H1 (cell line): ENCODE measurements at regions not wholly inside any gene's neighbourhood (a gene's known extent, or its start where the extent isn't known, plus 50 kb on each side); places are given as distances from the start of the nearest gene placed in this dataset.

Experiments
- CTCF ChIA-PET: fragments of 300-600 bp; sonication (Branson Sonifier 250); formaldehyde crosslinking; loops from one replicate; lab custom pipeline; 2021; ENCODE audit not compliant: partially characterized antibody; lab: Charles Lee
- POLR2A ChIA-PET: fragments of 300-600 bp; sonication (Branson Sonifier 250); formaldehyde crosslinking; loops from one replicate; lab custom pipeline; 2021; ENCODE audit warnings: inconsistent platforms; ENCODE audit not compliant: partially characterized antibody; lab: Charles Lee
- DNase-seq, 2 experiments: peaks; one replicate each; pipeline versions ENCODE4 v3.0.0 to v3.0.0-alpha.2; 2010 to 2022; ENCODE audit warnings: low spot score in 2 of 2, low read depth in 1 of 2, mixed read lengths in 1 of 2
- FAIRE-seq: peaks from 2 replicates; lab custom pipeline; 2011; peaks lifted over from hg19 to GRCh38; lab: Jason Lieb, UNC
- H2AFZ ChIP-seq: 2 replicates; pipeline ENCODE4 v1.8.1; 2012; ENCODE audit warnings: low read length, inconsistent platforms
- H2AK5ac ChIP-seq: 2 replicates; pipeline ENCODE4 v1.6.1; 2013; ENCODE audit warnings: low read depth, low read length
- H2BK120ac ChIP-seq: replicated peaks from 2 replicates; pipeline ENCODE3; 2013; ENCODE audit warnings: low read depth, low read length, inconsistent platforms
- H2BK12ac ChIP-seq: 2 replicates; pipeline ENCODE4 v1.6.1; 2013; ENCODE audit warnings: low read depth, low read length
- H2BK15ac ChIP-seq: 2 replicates; pipeline ENCODE4 v1.6.1; 2013; ENCODE audit warnings: low read length
- H2BK20ac ChIP-seq: 2 replicates; pipeline ENCODE4 v1.6.1; 2013; ENCODE audit warnings: low read length
- H2BK5ac ChIP-seq: 2 replicates; pipeline ENCODE4 v1.6.1; 2013; ENCODE audit warnings: low read depth, low read length
- H3K14ac ChIP-seq: 2 replicates; pipeline ENCODE4 v1.6.1; 2013; ENCODE audit warnings: inconsistent platforms; ENCODE audit not compliant: insufficient read length
- H3K18ac ChIP-seq: 2 replicates; pipeline ENCODE4 v1.6.1; 2013; ENCODE audit warnings: low read length; ENCODE audit errors: extremely low read depth
- H3K23ac ChIP-seq: 2 replicates; pipeline ENCODE4 v1.6.1; 2013; ENCODE audit warnings: inconsistent platforms; ENCODE audit not compliant: insufficient read length
- H3K23me2 ChIP-seq: 2 replicates; pipeline ENCODE4 v1.6.1; 2013; ENCODE audit warnings: low read depth, low read length
- H3K27ac ChIP-seq: 2 replicates; pipeline ENCODE4 v1.6.1; 2011; ENCODE audit warnings: low read depth, low read length, inconsistent platforms
- H3K27me3 ChIP-seq, 4 experiments: replicated peaks in 1 of 4; 1 replicate in 1 of 4; 2 replicates in 3 of 4; pipeline versions ENCODE4 v1.6.1 to v1.8.1; 2011 to 2013; ENCODE audit warnings: low read length in 3 of 4, mild to moderate bottlenecking in 3 of 4, inconsistent platforms in 2 of 4, mixed read lengths in 2 of 4, moderate library complexity in 1 of 4; ENCODE audit not compliant: control insufficient read depth in 3 of 4, insufficient read depth in 3 of 4; ENCODE audit errors: extremely low read depth in 1 of 4
- H3K36me3 ChIP-seq, 4 experiments: 2 replicates each; pipeline versions ENCODE4 v1.6.1 to v1.8.1; 2011 to 2013; ENCODE audit warnings: mild to moderate bottlenecking in 4 of 4, low read length in 3 of 4, moderate library complexity in 2 of 4, control low read depth in 1 of 4, inconsistent platforms in 1 of 4; ENCODE audit not compliant: insufficient read depth in 4 of 4, control insufficient read depth in 2 of 4
- H3K4ac ChIP-seq: replicated peaks from 2 replicates; pipeline ENCODE3; 2013; ENCODE audit warnings: low read length, low read depth, mixed read lengths, inconsistent platforms; ENCODE audit not compliant: insufficient read length
- H3K4me1 ChIP-seq, 4 experiments: replicated peaks in 1 of 4; 1 replicate in 1 of 4; 2 replicates in 3 of 4; pipeline versions ENCODE4 v1.6.1 to v1.8.1; 2011 to 2013; ENCODE audit warnings: low read length in 3 of 4, inconsistent platforms in 2 of 4, mixed read lengths in 1 of 4; ENCODE audit not compliant: insufficient read depth in 4 of 4, control insufficient read depth in 3 of 4
- H3K4me2 ChIP-seq, 2 experiments: 2 replicates each; pipeline versions ENCODE4 v1.6.1 to v1.8.1; 2011 to 2013; ENCODE audit warnings: low read depth in 2 of 2, low read length in 2 of 2, control low read depth in 1 of 2, inconsistent platforms in 1 of 2, mild to moderate bottlenecking in 1 of 2; ENCODE audit not compliant: insufficient read depth in 1 of 2
- H3K4me3 ChIP-seq, 4 experiments: fragments of 200-600, 300-600 bp in 1 of 4; sonication (generic), shearing (Covaris generic), sonication (Bioruptor Twin) in 1 of 4; 2 replicates each; pipeline versions ENCODE4 v1.5.1 to v1.8.1; 2011 to 2016; ENCODE audit warnings: low read length in 4 of 4, low read depth in 3 of 4, control low read depth in 2 of 4, inconsistent platforms in 2 of 4, mild to moderate bottlenecking in 2 of 4, mixed read lengths in 1 of 4, moderate library complexity in 1 of 4; ENCODE audit not compliant: insufficient read depth in 2 of 4; ENCODE audit errors: extremely low read depth in 1 of 4
- H3K56ac ChIP-seq: replicated peaks from 2 replicates; pipeline ENCODE3; 2013; ENCODE audit warnings: low read depth, mild to moderate bottlenecking, mixed read lengths, low read length, inconsistent platforms; ENCODE audit not compliant: insufficient read length
- H3K79me1 ChIP-seq: 2 replicates; pipeline ENCODE4 v1.6.1; 2013; ENCODE audit warnings: low read depth, low read length, control low read depth
- H3K79me2 ChIP-seq, 2 experiments: 2 replicates each; pipeline versions ENCODE4 v1.6.1 to v1.8.1; 2012 to 2013; ENCODE audit warnings: low read length in 2 of 2, mild to moderate bottlenecking in 2 of 2, inconsistent platforms in 1 of 2; ENCODE audit not compliant: insufficient read depth in 2 of 2, control insufficient read depth in 1 of 2
- H3K9ac ChIP-seq, 4 experiments: replicated peaks in 1 of 4; 1 replicate in 1 of 4; 2 replicates in 3 of 4; pipeline versions ENCODE4 v1.6.1 to v1.8.1; 2011 to 2013; ENCODE audit warnings: low read depth in 3 of 4, low read length in 3 of 4, control low read depth in 2 of 4, mild to moderate bottlenecking in 2 of 4, moderate library complexity in 2 of 4, inconsistent platforms in 1 of 4; ENCODE audit errors: extremely low read depth in 1 of 4
- H3K9me3 ChIP-seq, 2 experiments: 2 replicates each; pipeline versions ENCODE4 v1.6.1 to v1.8.1; 2012 to 2013; ENCODE audit warnings: mild to moderate bottlenecking in 2 of 2, moderate library complexity in 2 of 2, control low read depth in 1 of 2, inconsistent platforms in 1 of 2, low read depth in 1 of 2, low read length in 1 of 2, mixed read lengths in 1 of 2; ENCODE audit not compliant: insufficient read depth in 2 of 2
- H4K20me1 ChIP-seq, 2 experiments: replicated peaks in 1 of 2; 2 replicates each; pipeline versions ENCODE3 to v1.8.1; 2011 to 2013; ENCODE audit warnings: inconsistent platforms in 2 of 2, low read length in 2 of 2, mild to moderate bottlenecking in 1 of 2; ENCODE audit not compliant: insufficient read depth in 2 of 2, control insufficient read depth in 1 of 2
- H4K5ac ChIP-seq: 2 replicates; pipeline ENCODE4 v1.6.1; 2013; ENCODE audit warnings: low read length, low read depth, mixed read lengths, inconsistent platforms; ENCODE audit not compliant: insufficient read length
- H4K8ac ChIP-seq: 2 replicates; pipeline ENCODE4 v1.8.0; 2013; ENCODE audit warnings: mild to moderate bottlenecking, moderate library complexity, low read length, inconsistent platforms; ENCODE audit not compliant: insufficient read depth; ENCODE audit errors: extremely low read depth
- H4K91ac ChIP-seq: replicated peaks from 2 replicates; pipeline ENCODE3; 2013; ENCODE audit warnings: low read length, mixed read lengths, inconsistent platforms; ENCODE audit not compliant: insufficient read length
- CTCF ChIP-seq, 3 experiments: IDR thresholded peaks; 1 replicate in 2 of 3; 2 replicates in 1 of 3; pipeline versions ENCODE4 v1.5.1 to v1.6.1; 2011; ENCODE audit warnings: low read length in 3 of 3, mild to moderate bottlenecking in 3 of 3, inconsistent platforms in 2 of 3, low read depth in 1 of 3, moderate library complexity in 1 of 3; ENCODE audit not compliant: insufficient read depth in 1 of 3; ENCODE audit errors: control extremely low read depth in 1 of 3
- KDM5A ChIP-seq: fragments of 200-600 bp; IDR thresholded peaks from 2 replicates; pipeline ENCODE4 v1.7.1; 2012; ENCODE audit warnings: mild to moderate bottlenecking, low read length, inconsistent platforms, mixed read lengths
- WGBS, 2 experiments: shearing (Covaris generic) in 1 of 2; methylation state at CpG; one replicate each; pipeline versions ENCODE4 v1.1.6 to v1.1.7; 2013 to 2015; ENCODE audit warnings: low lambda C conversion rate in 2 of 2, mixed read lengths in 2 of 2, inconsistent platforms in 1 of 2, low coverage in 1 of 2, missing lambda C conversion rate in 1 of 2; ENCODE audit not compliant: insufficient replicate concordance in 2 of 2, insufficient coverage in 1 of 2, insufficient read length in 1 of 2; ENCODE audit errors: extremely low coverage in 1 of 2, missing lambda C conversion rate in 1 of 2; 5-methylcytosine and 5-hydroxymethylcytosine counted together

GRCh38 chr1:25039229-25039628, 109.2 kb upstream of the RUNX3 start:
- Histone ChIP-seq H2BK5ac (no peak overlapping the region), H3K23me2 (peaks cover 8% of the 10 kb centered on the region), H3K9ac (no peak overlapping the region), H4K5ac (no peak overlapping the region), H3K23ac (no peak overlapping the region), H3K79me2 (no peaks in the 10 kb centered on the region), H3K14ac (no peak overlapping the region), H4K8ac (no peak overlapping the region), H3K56ac (no peak overlapping the region), H2BK120ac (no peak overlapping the region), H2BK20ac (no peak overlapping the region), H2BK12ac (no peak overlapping the region), H4K20me1 (peaks cover 0 to 10% of the 10 kb centered on the region in 2 experiments), H3K27ac (no peak overlapping the region), H2AK5ac (no peak overlapping the region), H3K4ac (no peak overlapping the region), H3K36me3 (no peaks in the 10 kb centered on the region), H3K4me1 (peaks cover 0 to 3% (median under 1%) of the 10 kb centered on the region in 4 experiments; a peak in 2 of 7 replicates), H3K79me1 (no peaks in the 10 kb centered on the region), H4K91ac (no peak overlapping the region), H3K4me3 (no peak overlapping the region), H3K4me2 (no peak overlapping the region), H3K9me3 (no peaks in the 10 kb centered on the region), H3K27me3 (no peaks in the 10 kb centered on the region), H3K18ac (no peak overlapping the region), H2AFZ (no peak overlapping the region), H2BK15ac (no peak overlapping the region)
- POLR2A ChIA-PET, result no interaction called here
- FAIRE-seq (no peak), DNase-seq (no peak)
- CTCF ChIA-PET, result interaction anchor here (1.0 to 5.3 kb wide), 19 partner anchors 11 to 180 kb away, joined by 3 to 59 read pairs (median 14); no protein-coding TSS in a partner anchor
- 85% methylated on average over 7 of the region's 8 CpGs; no CpG with 5 or more reads in 1 of the 2 experiments for WGBS, 2 experiments
- TF ChIP-seq KDM5A, result no peak
- peak in 2 of 3 experiments; percentile 4 to 40; a peak in 3 of 4 replicates for TF ChIP-seq CTCF (IDR thresholded peaks at IDR 0.05; ENCODE audit: control extremely low read depth in 1 of 3, insufficient read depth in 1 of 3, low read depth in 1 of 3, low read length in 3 of 3)
